UCSD-AML1 (cell line): ENCODE measurements at regions not wholly inside any gene's neighbourhood (a gene's known extent, or its start where the extent isn't known, plus 50 kb on each side); places are given as distances from the start of the nearest gene placed in this dataset.
"Not testable (repeated sequence)": the region's sequence is repeated elsewhere in the genome, so short reads cannot be mapped to it uniquely, and the experiment has no call there.

Experiments used
- DNase-seq: peaks from one replicate; lab custom pipeline; 2025; ENCODE audit not compliant: unreplicated experiment; lab: John Stamatoyannopoulos, UW

- no peak for DNase-seq
Observed at GRCh38 chr1:188652678-188653077, 1823.9 kb downstream of the PLA2G4A start.

GRCh38 chr1:188655966-188656365 is 1821.7 kb downstream of the BRINP3 start:
- not testable (repeated sequence) for DNase-seq

GRCh38 chr1:188660572-188660971 is 1817.1 kb downstream of the BRINP3 start:
- DNase-seq = no peak

GRCh38 chr1:188665477-188665876 is 1812.2 kb downstream of the BRINP3 start:
- no peak for DNase-seq

- peak; percentile 2 for DNase-seq
Observed at GRCh38 chr1:188668083-188668482, 1809.6 kb downstream of the BRINP3 start.

GRCh38 chr1:188669728-188670382 is 1807.8 kb downstream of the BRINP3 start:
- DNase-seq = no peak

GRCh38 chr1:188670837-188671236 is 1806.8 kb downstream of the BRINP3 start:
- no peak for DNase-seq

- DNase-seq = no peak
Observed at GRCh38 chr1:188672153-188672552, 1805.5 kb downstream of the BRINP3 start.

- DNase-seq = no peak
Observed at GRCh38 chr1:188689542-188689941, 1788.1 kb downstream of the BRINP3 start.

GRCh38 chr1:188700116-188700515 is 1777.5 kb downstream of the BRINP3 start:
- DNase-seq = no peak

GRCh38 chr1:188706742-188707141 is 1770.9 kb downstream of the BRINP3 start:
- no peak for DNase-seq

- no peak for DNase-seq
Observed at GRCh38 chr1:188708795-188709535, 1768.7 kb downstream of the BRINP3 start.

GRCh38 chr1:188715566-188715965 is 1762.1 kb downstream of the BRINP3 start:
- no peak for DNase-seq

GRCh38 chr1:188719735-188720134 is 1757.9 kb downstream of the BRINP3 start:
- no peak for DNase-seq

GRCh38 chr1:188723332-188724020 is 1754.2 kb downstream of the BRINP3 start:
- DNase-seq = no peak

- no peak for DNase-seq
Observed at GRCh38 chr1:188729039-188729438, 1748.6 kb downstream of the BRINP3 start.

GRCh38 chr1:188735567-188735966 is 1742.1 kb downstream of the BRINP3 start:
- no peak for DNase-seq

- not testable (repeated sequence) for DNase-seq
Observed at GRCh38 chr1:188749275-188749674, 1728.4 kb downstream of the BRINP3 start.

GRCh38 chr1:188752027-188752426 is 1725.6 kb downstream of the BRINP3 start:
- DNase-seq = not testable (repeated sequence)

GRCh38 chr1:188757747-188758146 is 1719.9 kb downstream of the BRINP3 start:
- not testable (repeated sequence) for DNase-seq

GRCh38 chr1:188761226-188761625 is 1716.4 kb downstream of the BRINP3 start:
- no peak for DNase-seq

- no peak for DNase-seq
Observed at GRCh38 chr1:188762166-188762743, 1715.4 kb downstream of the BRINP3 start.
